Retinal pigment epithelial cell (primary cell): ENCODE measurements at regions not wholly inside any gene's neighbourhood (a gene's known extent, or its start where the extent isn't known, plus 50 kb on each side); places are given as distances from the start of the nearest gene placed in this dataset.
"Not testable (repeated sequence)": the region's sequence is repeated elsewhere in the genome, so short reads cannot be mapped to it uniquely, and the experiment has no call there.

ENCODE experiments used
- DNase-seq: peaks from one replicate; pipeline ENCODE4 v3.0.0-alpha.2; 2010; ENCODE audit warnings: low read depth
- H3K4me3 ChIP-seq: 2 replicates; pipeline ENCODE4 v1.5.1; 2011; ENCODE audit warnings: mild to moderate bottlenecking, low read length, control low read depth, moderate library complexity
- TF ChIP-seq, protein P1 (sequence below): conservative IDR thresholded peaks from 2 replicates; pipeline ENCODE4 v1.5.1; 2011; ENCODE audit warnings: low read depth, low read length, control low read depth, inconsistent platforms

DNA sequence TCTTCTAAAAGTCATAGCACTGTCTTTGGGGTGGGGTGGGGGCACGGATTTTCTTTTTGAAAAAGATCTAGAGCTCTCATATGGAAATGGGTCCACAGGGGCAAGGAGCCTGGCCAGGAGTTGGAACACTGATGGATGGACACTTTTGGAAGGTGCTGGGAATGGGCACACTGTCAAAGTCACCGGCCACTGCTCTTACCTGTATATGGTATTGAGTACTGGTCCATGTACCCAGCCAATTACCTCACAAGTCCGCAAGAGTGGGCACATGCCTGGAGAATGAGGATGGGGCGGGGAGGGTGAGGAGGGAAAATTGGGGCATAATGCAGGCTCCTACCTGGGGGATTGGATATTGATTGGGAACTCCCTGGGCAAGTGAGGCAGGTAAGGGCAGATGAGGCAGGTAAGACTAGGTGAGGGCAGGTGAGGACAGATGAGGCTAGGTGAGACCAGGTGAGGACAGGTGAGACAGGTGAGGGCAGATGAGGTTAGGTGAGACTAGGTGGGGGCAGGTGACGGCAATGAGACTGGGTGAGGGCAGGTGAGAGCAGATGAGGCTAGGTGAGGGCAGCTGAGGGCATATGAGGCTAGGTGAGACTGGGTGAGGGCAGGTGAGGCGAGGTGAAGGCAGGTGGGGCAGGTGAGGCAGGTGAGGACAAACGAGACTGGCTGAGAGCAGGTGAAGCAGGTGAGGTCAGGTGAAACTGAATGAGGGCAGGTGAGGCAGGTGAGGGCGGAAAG lies 167.9 kb downstream of the NRN1 start:
- TF ChIP-seq, protein P1, sequence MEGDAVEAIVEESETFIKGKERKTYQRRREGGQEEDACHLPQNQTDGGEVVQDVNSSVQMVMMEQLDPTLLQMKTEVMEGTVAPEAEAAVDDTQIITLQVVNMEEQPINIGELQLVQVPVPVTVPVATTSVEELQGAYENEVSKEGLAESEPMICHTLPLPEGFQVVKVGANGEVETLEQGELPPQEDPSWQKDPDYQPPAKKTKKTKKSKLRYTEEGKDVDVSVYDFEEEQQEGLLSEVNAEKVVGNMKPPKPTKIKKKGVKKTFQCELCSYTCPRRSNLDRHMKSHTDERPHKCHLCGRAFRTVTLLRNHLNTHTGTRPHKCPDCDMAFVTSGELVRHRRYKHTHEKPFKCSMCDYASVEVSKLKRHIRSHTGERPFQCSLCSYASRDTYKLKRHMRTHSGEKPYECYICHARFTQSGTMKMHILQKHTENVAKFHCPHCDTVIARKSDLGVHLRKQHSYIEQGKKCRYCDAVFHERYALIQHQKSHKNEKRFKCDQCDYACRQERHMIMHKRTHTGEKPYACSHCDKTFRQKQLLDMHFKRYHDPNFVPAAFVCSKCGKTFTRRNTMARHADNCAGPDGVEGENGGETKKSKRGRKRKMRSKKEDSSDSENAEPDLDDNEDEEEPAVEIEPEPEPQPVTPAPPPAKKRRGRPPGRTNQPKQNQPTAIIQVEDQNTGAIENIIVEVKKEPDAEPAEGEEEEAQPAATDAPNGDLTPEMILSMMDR, result no peak
- no peak overlapping the region for H3K4me3 ChIP-seq
- no peak for DNase-seq

DNA sequence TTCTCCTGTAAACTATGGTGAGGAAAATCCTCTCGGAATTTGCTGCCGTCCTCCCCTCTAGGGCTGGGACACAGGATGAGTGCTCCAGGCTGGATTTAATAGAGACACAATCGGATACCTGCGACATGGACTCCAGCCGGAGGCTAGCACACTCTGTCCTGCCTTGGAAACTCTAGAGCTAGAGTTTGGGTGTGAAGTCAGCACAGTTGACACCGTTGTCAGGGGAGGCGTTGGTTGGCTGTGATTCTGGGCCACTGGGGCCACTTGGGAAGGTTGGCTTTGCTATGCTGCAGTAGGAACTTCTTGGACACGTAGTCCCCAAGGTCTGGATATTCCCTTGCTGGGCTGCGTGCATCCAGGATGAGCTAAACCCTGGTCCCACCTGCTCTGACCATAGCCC lies 169.4 kb downstream of the NRN1 start:
- TF ChIP-seq, protein P1, result no peak
- DNase-seq, result no peak
- no peak overlapping the region for H3K4me3 ChIP-seq

DNA sequence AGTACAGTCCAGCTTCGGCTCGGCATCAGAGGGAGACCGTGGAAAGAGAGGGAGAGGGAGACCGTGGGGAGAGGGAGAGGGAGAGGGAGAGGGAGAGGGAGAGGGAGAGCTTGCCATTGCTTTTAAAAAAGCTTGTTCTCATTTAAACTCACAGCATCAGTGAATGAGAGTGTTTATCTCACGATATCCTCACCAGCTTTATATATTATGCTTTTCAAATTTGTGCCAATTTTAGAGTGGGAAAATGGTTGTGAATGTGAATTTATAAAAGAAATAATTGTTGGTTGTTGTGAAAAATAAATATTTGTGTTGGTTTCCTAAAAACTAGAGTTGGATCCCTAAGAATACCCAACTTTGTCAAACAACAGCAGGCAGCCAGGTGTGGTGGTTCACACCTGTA lies 170.1 kb downstream of the NRN1 start:
- DNase-seq, H3K4me3 ChIP-seq: not testable (repeated sequence)

DNA sequence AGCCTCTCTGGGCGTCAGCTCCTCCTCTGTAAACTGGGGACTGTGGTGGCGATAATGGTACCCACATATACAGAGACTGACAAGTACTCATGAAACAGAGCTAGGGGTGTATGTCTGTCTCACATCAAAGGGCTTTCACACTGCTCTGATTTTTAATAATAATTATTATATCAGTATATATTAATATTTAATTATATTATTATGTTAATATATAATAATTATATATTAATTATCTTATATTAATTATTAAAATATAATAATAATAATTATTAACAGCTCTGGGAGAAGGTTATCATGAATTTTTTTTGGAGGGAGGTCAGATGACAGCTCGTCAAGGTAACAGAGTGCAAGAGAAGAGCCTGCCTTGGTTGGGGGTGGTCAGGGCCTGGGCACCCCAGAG lies 173.6 kb downstream of the NRN1 start:
- no peak for DNase-seq
- TF ChIP-seq, protein P1, result no peak

DNA sequence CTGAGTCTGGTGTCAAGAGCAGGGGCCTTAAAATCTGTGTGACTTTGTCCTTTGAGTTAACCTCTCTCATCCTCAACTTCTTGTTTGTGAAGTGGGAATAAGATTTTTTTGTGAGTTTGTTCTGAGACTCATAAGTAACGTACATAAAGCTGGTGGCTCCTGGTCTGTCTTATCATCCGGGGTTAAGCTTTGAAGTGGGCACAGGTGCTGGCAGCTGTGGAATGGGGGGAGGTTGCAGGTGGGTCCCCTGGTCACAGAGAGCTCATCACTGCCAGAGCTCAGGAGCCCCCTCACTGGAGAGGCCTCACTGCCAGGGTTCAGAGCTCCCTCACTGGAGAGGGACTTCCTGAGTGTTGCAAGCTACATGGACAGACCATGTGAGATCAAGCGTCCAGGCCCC lies 174.1 kb downstream of the NRN1 start:
- no peak for DNase-seq
- H3K4me3 ChIP-seq, result no peak overlapping the region
- TF ChIP-seq, protein P1, result no peak

More for the DNA sequence above, 173.6 kb downstream of the NRN1 start:
- no peak overlapping the region for H3K4me3 ChIP-seq

DNA sequence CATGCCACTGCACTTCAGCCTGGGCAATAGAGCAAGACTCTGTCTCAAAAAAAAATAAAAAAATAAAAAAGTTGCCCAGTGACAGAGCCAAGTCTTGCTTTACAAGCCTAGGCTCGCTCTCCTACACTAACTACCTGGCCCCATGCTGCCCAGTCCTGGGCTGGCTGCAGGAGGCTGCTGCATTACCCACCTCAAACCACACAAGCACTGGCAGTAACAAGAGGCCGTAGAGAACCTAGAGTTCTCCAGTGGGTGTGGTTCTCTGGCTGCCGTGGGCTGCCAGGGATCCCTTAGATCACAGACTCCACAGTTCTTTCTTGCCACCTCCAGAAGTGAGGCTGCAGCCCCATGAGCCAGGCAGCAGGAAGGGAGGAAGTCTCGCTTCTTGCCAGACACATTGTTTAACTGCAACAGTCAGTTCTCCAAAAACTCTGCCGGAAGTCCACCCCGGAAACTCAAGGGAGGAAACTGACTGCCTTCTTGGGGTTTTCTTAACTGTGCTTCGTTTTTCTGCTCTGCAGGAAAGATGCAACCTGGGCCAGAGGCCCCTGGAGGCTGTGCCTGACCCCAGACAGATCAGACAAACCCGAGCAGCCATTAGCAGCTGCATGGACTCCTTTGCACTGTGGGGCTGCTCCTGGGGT lies 175.4 kb downstream of the NRN1 start:
- DNase-seq, H3K4me3 ChIP-seq: not testable (repeated sequence)

DNA sequence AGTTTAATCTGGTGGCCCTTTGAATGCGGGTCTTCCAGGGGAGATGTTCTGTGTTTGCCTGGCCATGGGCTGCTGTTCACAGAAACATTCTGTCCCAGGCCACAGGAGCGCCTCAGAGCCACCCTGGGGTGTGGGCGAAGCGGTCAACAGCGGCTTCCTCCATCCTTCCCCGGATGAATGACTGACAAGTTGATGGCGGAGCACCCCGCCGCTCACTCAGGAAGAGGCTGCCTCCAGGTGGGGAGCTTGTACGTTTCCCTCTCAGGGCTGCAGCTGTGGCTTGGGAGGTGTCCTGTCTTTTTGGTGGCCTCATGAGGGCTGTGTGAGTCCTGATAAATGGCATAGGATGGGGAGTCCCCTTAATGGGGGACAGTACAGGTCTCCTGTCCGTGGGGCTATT lies 178.4 kb downstream of the NRN1 start:
- TF ChIP-seq, protein P1, result no peak
- no peak for DNase-seq
- H3K4me3 ChIP-seq, result no peak overlapping the region
